Neuronal stem cell (in vitro differentiated cells): ENCODE measurements at regions not wholly inside any gene's neighbourhood (a gene's known extent, or its start where the extent isn't known, plus 50 kb on each side); places are given as distances from the start of the nearest gene placed in this dataset.

Experiments used
- DNase-seq: peaks from one replicate; pipeline ENCODE4 v3.0.0-alpha.2; 2013; ENCODE audit warnings: low spot score
- H2AFZ ChIP-seq: one replicate; pipeline ENCODE4 v1.6.1; 2013; ENCODE audit warnings: mild to moderate bottlenecking, low read length, inconsistent platforms
- H2AK5ac ChIP-seq: 2 replicates; pipeline ENCODE4 v1.6.1; 2013; ENCODE audit warnings: low read depth, mild to moderate bottlenecking, inconsistent platforms, low read length, moderate library complexity, mixed read lengths
- H2BK120ac ChIP-seq: 2 replicates; pipeline ENCODE4 v1.6.1; 2013; ENCODE audit warnings: low read depth, mild to moderate bottlenecking, inconsistent platforms, low read length, moderate library complexity, mixed read lengths
- H2BK12ac ChIP-seq: one replicate; pipeline ENCODE4 v1.6.1; 2013; ENCODE audit warnings: low read length, inconsistent platforms
- H2BK15ac ChIP-seq: 2 replicates; pipeline ENCODE4 v1.6.1; 2013; ENCODE audit warnings: mild to moderate bottlenecking, low read length, inconsistent platforms, mixed read lengths
- H2BK5ac ChIP-seq: one replicate; pipeline ENCODE4 v1.6.1; 2013; ENCODE audit warnings: inconsistent platforms, mild to moderate bottlenecking, low read length, moderate library complexity
- H3K14ac ChIP-seq: one replicate; pipeline ENCODE4 v1.6.1; 2013; ENCODE audit warnings: low read length, inconsistent platforms
- H3K18ac ChIP-seq: 2 replicates; pipeline ENCODE4 v1.6.1; 2013; ENCODE audit warnings: low read length, inconsistent platforms
- H3K23ac ChIP-seq: 2 replicates; pipeline ENCODE4 v1.6.1; 2013; ENCODE audit warnings: low read depth, mild to moderate bottlenecking, mixed read lengths, low read length, inconsistent platforms; ENCODE audit not compliant: poor library complexity
- H3K27ac ChIP-seq: replicated peaks from 3 replicates; pipeline ENCODE4 v1.5.1; 2013; ENCODE audit warnings: low read length, inconsistent platforms
- H3K27me3 ChIP-seq, 3 experiments: 2 replicates each; pipeline ENCODE4 v1.6.1; 2013; ENCODE audit warnings: low read length in 3 of 3, mild to moderate bottlenecking in 2 of 3, inconsistent platforms in 1 of 3, low read depth in 1 of 3, mixed read lengths in 1 of 3, moderate library complexity in 1 of 3; ENCODE audit not compliant: control insufficient read depth in 3 of 3, insufficient read depth in 3 of 3
- H3K36me3 ChIP-seq, 2 donors: replicated peaks in 1 of 2; 2 replicates each; pipeline ENCODE4 v1.6.1; 2013; ENCODE audit warnings: low read length in 2 of 2; ENCODE audit not compliant: control insufficient read depth in 2 of 2, insufficient read depth in 2 of 2
- H3K4ac ChIP-seq: 2 replicates; pipeline ENCODE4 v1.6.1; 2013; ENCODE audit warnings: inconsistent platforms, mild to moderate bottlenecking, low read length, moderate library complexity
- H3K4me1 ChIP-seq, 2 donors: 1 replicate in 1 of 2; 2 replicates in 1 of 2; pipeline ENCODE4 v1.6.1; 2013; ENCODE audit warnings: low read length in 2 of 2, low read depth in 1 of 2; ENCODE audit not compliant: control insufficient read depth in 2 of 2, insufficient read depth in 1 of 2
- H3K4me2 ChIP-seq: one replicate; pipeline ENCODE4 v1.6.1; 2013; ENCODE audit warnings: mild to moderate bottlenecking, low read length, inconsistent platforms; ENCODE audit not compliant: insufficient read depth, poor library complexity, severe bottlenecking
- H3K4me3 ChIP-seq, 2 donors: 2 replicates each; pipeline ENCODE4 v1.5.1; 2013; ENCODE audit warnings: low read length in 2 of 2, mild to moderate bottlenecking in 2 of 2, inconsistent platforms in 1 of 2, moderate library complexity in 1 of 2
- H3K79me1 ChIP-seq: one replicate; pipeline ENCODE4 v1.6.1; 2013; ENCODE audit warnings: low read depth, mild to moderate bottlenecking, inconsistent platforms, low read length, moderate library complexity
- H3K9ac ChIP-seq: one replicate; pipeline ENCODE4 v1.6.1; 2013; ENCODE audit warnings: mild to moderate bottlenecking, low read depth, low read length, inconsistent platforms; ENCODE audit not compliant: poor library complexity
- H3K9me3 ChIP-seq, 2 donors: replicated peaks in 1 of 2; 2 replicates each; pipeline versions ENCODE3 to v1.6.1; 2013; ENCODE audit warnings: low read length in 2 of 2, mild to moderate bottlenecking in 2 of 2, inconsistent platforms in 1 of 2, low read depth in 1 of 2, mixed read lengths in 1 of 2, moderate library complexity in 1 of 2; ENCODE audit not compliant: control insufficient read depth in 2 of 2, insufficient read depth in 1 of 2
- H4K8ac ChIP-seq: one replicate; pipeline ENCODE4 v1.6.1; 2013; ENCODE audit warnings: low read depth, mild to moderate bottlenecking, inconsistent platforms, low read length, moderate library complexity
- H4K91ac ChIP-seq: one replicate; pipeline ENCODE4 v1.6.1; 2013; ENCODE audit warnings: low read length, low read depth, mild to moderate bottlenecking, inconsistent platforms; ENCODE audit not compliant: poor library complexity
- WGBS, 2 donors: extraction: QIAGEN DNeasy Blood & Tissue Kit; methylation state at CpG; one replicate each; pipeline ENCODE4 v1.1.7; 2013; ENCODE audit warnings: missing lambda C conversion rate in 2 of 2, mixed read lengths in 1 of 2; ENCODE audit not compliant: insufficient read length in 2 of 2, insufficient replicate concordance in 1 of 2; ENCODE audit errors: extremely low coverage in 2 of 2; 5-methylcytosine and 5-hydroxymethylcytosine counted together

- Histone ChIP-seq H2AK5ac (no peak overlapping the region), H2BK120ac (no peak overlapping the region), H3K23ac (no peak overlapping the region), H3K4me3 (no peak overlapping the region), H2BK12ac (no peak overlapping the region), H3K36me3 (no peaks in the 10 kb centered on the region), H4K91ac (no peak overlapping the region), H3K9me3 (no peaks in the 10 kb centered on the region), H3K79me1 (no peaks in the 10 kb centered on the region), H3K4me1 (peaks cover 3 to 8% of the 10 kb centered on the region in 2 donors), H3K9ac (no peak overlapping the region), H3K4me2 (no peak overlapping the region), H3K27ac (no peak overlapping the region), H4K8ac (no peak overlapping the region), H3K4ac (no peak overlapping the region), H3K27me3 (no peaks in the 10 kb centered on the region), H2BK15ac (no peak overlapping the region), H2BK5ac (no peak overlapping the region), H3K18ac (no peak overlapping the region), H3K14ac (no peak overlapping the region), H2AFZ (no peak overlapping the region)
- no peak for DNase-seq
- no CpG with 5 or more reads among the region's 2 CpGs for WGBS, 2 donors
These were observed 296.5 kb upstream of the PLXNA2 start for GRCh38 chr1:208540724-208541123.

DNA sequence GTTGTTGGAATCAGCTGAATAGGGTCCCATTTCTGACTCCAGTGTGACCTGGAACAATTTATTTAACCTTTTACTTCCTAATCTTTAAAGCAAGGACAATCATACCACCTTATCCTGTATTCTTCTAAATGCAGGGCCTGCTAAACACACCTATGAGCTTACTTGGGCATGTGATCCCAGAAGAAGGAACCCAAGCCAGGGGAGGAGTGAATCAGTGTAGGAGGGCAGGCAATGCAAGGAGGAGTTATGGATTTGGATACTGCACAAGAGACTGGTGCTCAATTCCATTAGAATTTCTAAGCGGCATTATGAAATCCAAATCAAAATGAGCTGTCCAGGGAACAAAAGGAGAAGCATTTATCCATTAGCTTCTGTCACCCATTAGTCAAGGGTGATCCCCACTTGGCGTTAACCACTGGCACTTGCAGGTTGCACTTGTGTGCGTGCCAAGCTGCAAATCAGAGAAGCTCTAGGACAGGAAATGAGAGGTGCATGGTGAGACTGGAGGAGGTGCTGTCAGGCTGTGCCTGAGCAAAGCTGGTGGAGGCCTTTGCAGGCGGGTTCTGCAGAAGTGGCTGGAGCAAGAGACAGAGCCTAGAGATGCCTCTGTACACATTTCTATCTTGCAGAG, 297.2 kb upstream of the PLXNA2 start:
- WGBS, 2 donors = no CpG with 5 or more reads among the region's 4 CpGs
- Histone ChIP-seq H2AFZ (no peak overlapping the region), H3K4me1 (peaks cover 3 to 8% of the 10 kb centered on the region in 2 donors), H3K9ac (no peak overlapping the region), H4K91ac (no peak overlapping the region), H3K27ac (no peak overlapping the region), H3K9me3 (no peaks in the 10 kb centered on the region), H2BK5ac (no peak overlapping the region), H3K27me3 (no peaks in the 10 kb centered on the region), H3K23ac (no peak overlapping the region), H4K8ac (no peak overlapping the region), H3K18ac (no peak overlapping the region), H2AK5ac (no peak overlapping the region), H2BK12ac (no peak overlapping the region), H2BK15ac (no peak overlapping the region), H3K4me3 (no peak overlapping the region), H3K4me2 (no peak overlapping the region), H3K79me1 (no peaks in the 10 kb centered on the region), H3K14ac (no peak overlapping the region), H2BK120ac (no peak overlapping the region), H3K36me3 (no peaks in the 10 kb centered on the region), H3K4ac (no peak overlapping the region)
- no peak for DNase-seq

- Histone ChIP-seq H4K91ac (no peak overlapping the region), H3K4ac (no peak overlapping the region), H3K14ac (no peak overlapping the region), H2BK120ac (no peak overlapping the region), H2AK5ac (no peak overlapping the region), H3K23ac (no peak overlapping the region), H2AFZ (no peak overlapping the region), H3K9ac (no peak overlapping the region), H3K27ac (no peak overlapping the region), H3K79me1 (no peaks in the 10 kb centered on the region), H2BK12ac (no peak overlapping the region), H2BK5ac (no peak overlapping the region), H3K18ac (no peak overlapping the region), H3K4me1 (peaks cover under 1 to 4% of the 10 kb centered on the region in 2 donors), H3K9me3 (no peaks in the 10 kb centered on the region), H3K36me3 (no peaks in the 10 kb centered on the region), H3K4me2 (no peak overlapping the region), H4K8ac (no peak overlapping the region), H3K27me3 (no peaks in the 10 kb centered on the region), H2BK15ac (no peak overlapping the region), H3K4me3 (no peak overlapping the region)
- WGBS, 2 donors = no CpG with 5 or more reads among the region's 3 CpGs
- no peak for DNase-seq
These were observed 298.1 kb upstream of the PLXNA2 start for GRCh38 chr1:208542309-208542708.

DNA sequence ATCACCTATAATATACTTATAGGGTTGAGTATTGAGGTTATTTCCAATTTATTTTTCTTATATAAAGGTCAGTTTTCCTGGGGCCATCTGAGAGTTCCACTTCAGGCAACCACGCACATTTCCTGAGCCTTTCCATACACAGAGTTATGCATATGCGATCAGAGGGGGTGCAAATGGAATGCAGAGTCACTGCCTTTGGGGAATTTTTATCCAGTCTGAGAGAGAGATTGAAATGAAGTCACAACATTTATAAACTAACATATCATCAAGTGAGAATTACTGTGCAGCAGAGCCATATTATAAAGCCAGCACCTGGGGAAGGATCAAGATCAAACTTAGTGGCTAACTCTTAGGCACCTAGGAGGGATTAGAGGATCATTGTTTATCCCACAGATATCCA, 299.9 kb upstream of the PLXNA2 start:
- no peak overlapping the region for H2AFZ ChIP-seq
- no peak overlapping the region for H2AK5ac ChIP-seq
- H3K27me3 ChIP-seq = no peaks in the 10 kb centered on the region
- no peak overlapping the region for H3K18ac ChIP-seq
- no peak overlapping the region for H3K9ac ChIP-seq
- H4K8ac ChIP-seq = no peak overlapping the region
- H3K4me2 ChIP-seq = no peak overlapping the region
- H3K36me3 ChIP-seq = no peaks in the 10 kb centered on the region
- DNase-seq = no peak
- H2BK12ac ChIP-seq = no peak overlapping the region
- no peaks in the 10 kb centered on the region for H3K79me1 ChIP-seq
- H3K27ac ChIP-seq = no peak overlapping the region
- H3K4ac ChIP-seq = no peak overlapping the region
- no peak overlapping the region for H3K23ac ChIP-seq
- H3K9me3 ChIP-seq = no peaks in the 10 kb centered on the region
- H2BK5ac ChIP-seq = no peak overlapping the region
- H3K4me1 ChIP-seq = no peaks in the 10 kb centered on the region
- no peak overlapping the region for H4K91ac ChIP-seq
- no peak overlapping the region for H3K14ac ChIP-seq
- no peak overlapping the region for H2BK120ac ChIP-seq
- H2BK15ac ChIP-seq = no peak overlapping the region
- H3K4me3 ChIP-seq = no peak overlapping the region
- WGBS, 2 donors = no CpG with 5 or more reads among the region's 2 CpGs
